HCT116 (cell line): ENCODE measurements at regions not wholly inside any gene's neighbourhood (a gene's known extent, or its start where the extent isn't known, plus 50 kb on each side); places are given as distances from the start of the nearest gene placed in this dataset.

Experiments
- ATAC-seq: fragments of 200-7000 bp; cut with Tn5 transposase; 2 replicates; pipeline ENCODE4 v1.9.1; 2020; ENCODE audit warnings: mild to moderate bottlenecking, moderate library complexity
- BruUV-seq: library from RNA; stranded (reverse); fragments of 400-500 nt; replicated peaks from 2 replicates; lab custom pipeline; 2021; lab: Mats Ljungman, UMichigan
- CTCF ChIA-PET: fragments of 300-600 bp; sonication (Branson Sonifier 250); formaldehyde crosslinking; loops from one replicate; lab custom pipeline; 2021; ENCODE audit warnings: antibody characterized with exemption; lab: Charles Lee
- POLR2A ChIA-PET: fragments of 300-600, 350-600 bp; sonication (Branson Sonifier 250); formaldehyde crosslinking; loops from one replicate; lab custom pipeline; 2021; ENCODE audit warnings: antibody characterized with exemption; lab: Charles Lee
- RAD21 ChIA-PET, 2 experiments: fragments of 300-600 bp; sonication (Branson Sonifier 250); formaldehyde crosslinking; loops; one replicate each; lab custom pipeline; 2023; ENCODE audit warnings: low total read pairs in 2 of 2; ENCODE audit not compliant: uncharacterized antibody in 2 of 2, unreplicated experiment in 2 of 2, low non-redundant PET in 1 of 2; lab: Charles Lee
- DNase-seq: peaks from one replicate; pipeline ENCODE4 v3.0.0-alpha.2; 2010; ENCODE audit warnings: low read depth, low spot score
- H2AFZ ChIP-seq: fragments of 200-600 bp; shearing (Covaris generic), sonication (generic); 2 replicates; pipeline ENCODE4 v1.6.1; 2017; ENCODE audit warnings: low read depth, mixed run types, mixed read lengths, antibody characterized with exemption, low read length; ENCODE audit not compliant: poor library complexity, severe bottlenecking
- H3K27ac ChIP-seq: 2 replicates; pipeline ENCODE4 v1.5.1; 2012; ENCODE audit warnings: low read depth, low read length
- H3K27me3 ChIP-seq: fragments of 200-600 bp; sonication (generic); 2 replicates; pipeline ENCODE4 v1.6.1; 2016; ENCODE audit warnings: mixed run types, low read length, mixed read lengths; ENCODE audit not compliant: insufficient read depth
- H3K36me3 ChIP-seq, 2 experiments: fragments of 200-500 bp in 1 of 2; fragments of 200-600 bp in 1 of 2; sonication (Bioruptor generic) in 1 of 2; sonication (generic) in 1 of 2; 2 replicates each; pipeline versions ENCODE4 v1.5.1 to v1.6.1; 2014 to 2016; ENCODE audit warnings: low read length in 2 of 2, inconsistent platforms in 1 of 2, mixed read lengths in 1 of 2, mixed run types in 1 of 2; ENCODE audit not compliant: insufficient read depth in 2 of 2, control insufficient read depth in 1 of 2
- H3K4me1 ChIP-seq, 2 experiments: fragments of 200-600 bp in 1 of 2; sonication (generic) in 1 of 2; 2 replicates each; pipeline versions ENCODE4 v1.5.1 to v1.6.1; 2012 to 2017; ENCODE audit warnings: low read length in 2 of 2, inconsistent platforms in 1 of 2, mild to moderate bottlenecking in 1 of 2, mixed read lengths in 1 of 2, mixed run types in 1 of 2, moderate library complexity in 1 of 2; ENCODE audit not compliant: insufficient read depth in 2 of 2, control insufficient read depth in 1 of 2
- H3K4me2 ChIP-seq: fragments of 200-600 bp; sonication (generic); 2 replicates; pipeline ENCODE4 v1.6.1; 2017; ENCODE audit warnings: mixed run types, low read length, mixed read lengths
- H3K4me3 ChIP-seq, 2 experiments: fragments of 200-600 bp in 1 of 2; sonication (generic) in 1 of 2; replicated peaks in 1 of 2; 2 replicates each; pipeline ENCODE4 v1.5.1; 2011 to 2016; ENCODE audit warnings: low read length in 2 of 2, control low read depth in 1 of 2, low read depth in 1 of 2, mild to moderate bottlenecking in 1 of 2, mixed read lengths in 1 of 2, mixed run types in 1 of 2
- H3K79me2 ChIP-seq: fragments of 200-600 bp; sonication (generic); 2 replicates; pipeline ENCODE4 v1.6.1; 2017; ENCODE audit warnings: mild to moderate bottlenecking, mixed run types, low read length, moderate library complexity, mixed read lengths; ENCODE audit not compliant: insufficient read depth
- H3K9ac ChIP-seq: fragments of 200-600 bp; sonication (generic); 2 replicates; pipeline ENCODE4 v1.6.1; 2016; ENCODE audit warnings: low read length, mixed read lengths
- H3K9me2 ChIP-seq: fragments of 200-600 bp; sonication (generic), shearing (Covaris generic); 2 replicates; pipeline ENCODE4 v1.6.1; 2017; ENCODE audit warnings: mixed run types, mild to moderate bottlenecking, moderate library complexity; ENCODE audit not compliant: insufficient read depth
- H3K9me3 ChIP-seq, 2 experiments: fragments of 200-500 bp in 1 of 2; fragments of 200-600 bp in 1 of 2; sonication (Bioruptor generic) in 1 of 2; sonication (generic) in 1 of 2; 2 replicates each; pipeline ENCODE4 v1.6.1; 2014 to 2017; ENCODE audit warnings: low read length in 2 of 2, mixed read lengths in 2 of 2, inconsistent platforms in 1 of 2, low read depth in 1 of 2, mild to moderate bottlenecking in 1 of 2, mixed run types in 1 of 2, moderate library complexity in 1 of 2; ENCODE audit not compliant: control insufficient read depth in 1 of 2, insufficient read depth in 1 of 2
- H4K20me1 ChIP-seq: fragments of 200-600 bp; sonication (generic), shearing (Covaris generic); 2 replicates; pipeline ENCODE4 v1.6.1; 2017; ENCODE audit warnings: mixed run types, mild to moderate bottlenecking, moderate library complexity; ENCODE audit not compliant: insufficient read depth
- CBX3 ChIP-seq: IDR thresholded peaks from 2 replicates; pipeline ENCODE4 v1.6.1; 2012; ENCODE audit warnings: low read depth
- CTCF ChIP-seq, 3 experiments: fragments of 200-600 bp in 1 of 3; sonication (generic) in 1 of 3; IDR thresholded peaks in 2 of 3; conservative IDR thresholded peaks in 1 of 3; 2 replicates each; pipeline ENCODE4 v1.5.1; 2012 to 2017; ENCODE audit warnings: low read depth in 2 of 3, low read length in 2 of 3, antibody characterized with exemption in 1 of 3, borderline replicate concordance in 1 of 3, control low read depth in 1 of 3, mild to moderate bottlenecking in 1 of 3, mixed read lengths in 1 of 3, mixed run types in 1 of 3, moderate library complexity in 1 of 3; ENCODE audit not compliant: insufficient read depth in 1 of 3
- FOSL1 ChIP-seq: IDR thresholded peaks from 2 replicates; pipeline ENCODE4 v1.6.1; 2012; ENCODE audit warnings: low read depth
- MAX ChIP-seq: IDR thresholded peaks from 2 replicates; pipeline ENCODE4 v1.6.1; 2012
- SIN3A ChIP-seq: IDR thresholded peaks from 2 replicates; pipeline ENCODE4 v1.6.1; 2012; ENCODE audit warnings: low read depth
- SRF ChIP-seq: IDR thresholded peaks from 2 replicates; pipeline ENCODE4 v1.6.1; 2012; ENCODE audit warnings: low read depth
- TCF7L2 ChIP-seq: IDR thresholded peaks from 2 replicates; pipeline ENCODE4 v1.7.0; 2011; ENCODE audit warnings: borderline replicate concordance, inconsistent platforms; ENCODE audit not compliant: insufficient read depth, insufficient read length; ENCODE audit errors: extremely low read depth
- ZBTB33 ChIP-seq: IDR thresholded peaks from 2 replicates; pipeline ENCODE4 v1.6.1; 2011; ENCODE audit warnings: mild to moderate bottlenecking, low read length, moderate library complexity; ENCODE audit not compliant: insufficient replicate concordance; ENCODE audit errors: extremely low read depth
- ZFX ChIP-seq: fragments of 450-650 bp; IDR thresholded peaks from 2 replicates; pipeline ENCODE4 v1.6.1; 2017
- intact Hi-C: fragments of 100-400 bp; cut with micrococcal nuclease; formaldehyde crosslinking; loops from 2 replicates; pipeline ENCODE4 v1.10.0; 2022

- Histone ChIP-seq H3K4me2 (no peak overlapping the region), H3K4me3 (no peak overlapping the region), H3K9me2 (no peaks in the 10 kb centered on the region), H3K9me3 (peaks cover 0 to 17% of the 10 kb centered on the region in 2 experiments; a peak in 3 of 4 replicates), H3K79me2 (no peaks in the 10 kb centered on the region), H3K36me3 (no peaks in the 10 kb centered on the region), H3K9ac (no peak overlapping the region), H3K27ac (no peak overlapping the region), H4K20me1 (no peaks in the 10 kb centered on the region), H3K27me3 (no peaks in the 10 kb centered on the region), H3K4me1 (no peaks in the 10 kb centered on the region), H2AFZ (no peak overlapping the region)
- TF ChIP-seq SRF (no peak), MAX (no peak), CBX3 (no peak), TCF7L2 (no peak), CTCF (IDR thresholded peaks at IDR 0.05 in 2 of 3, conservative IDR thresholded peaks at IDR 0.05 in 1 of 3; ENCODE audit: borderline replicate concordance in 1 of 3, insufficient read depth in 1 of 3, low read depth in 2 of 3, low read length in 2 of 3) (no peak), FOSL1 (no peak)
- BruUV-seq, result no TSS peak
- intact Hi-C loops, result no loop called here
- ChIA-PET RAD21 (no interaction called here), CTCF (no interaction called here), POLR2A (no interaction called here)
- ATAC-seq, result no peak
- no peak for DNase-seq
Observed at GRCh38 chr3:89845053-89845452, 737.6 kb downstream of the EPHA3 start.

GRCh38 chr3:89847955-89848354 is 740.5 kb downstream of the EPHA3 start:
- Histone ChIP-seq H3K4me1 (no peaks in the 10 kb centered on the region), H3K9ac (no peak overlapping the region), H3K9me3 (peaks cover 0 to 16% of the 10 kb centered on the region in 2 experiments; a peak in 2 of 4 replicates), H3K4me3 (no peak overlapping the region), H2AFZ (no peak overlapping the region), H3K4me2 (no peak overlapping the region), H3K79me2 (no peaks in the 10 kb centered on the region), H3K27ac (no peak overlapping the region), H3K9me2 (no peaks in the 10 kb centered on the region), H4K20me1 (no peaks in the 10 kb centered on the region), H3K36me3 (no peaks in the 10 kb centered on the region), H3K27me3 (no peaks in the 10 kb centered on the region)
- POLR2A ChIA-PET, result no interaction called here
- intact Hi-C loops, result no loop called here
- RAD21 ChIA-PET, result no interaction called here
- no TSS peak for BruUV-seq
- DNase-seq, result no peak
- ATAC-seq, result no peak
- CTCF ChIA-PET, result no interaction called here
- no peak for TF ChIP-seq SIN3A
- TF ChIP-seq MAX, result no peak
- no peak for TF ChIP-seq ZBTB33
- no peak for TF ChIP-seq FOSL1
- TF ChIP-seq CTCF (IDR thresholded peaks at IDR 0.05 in 2 of 3, conservative IDR thresholded peaks at IDR 0.05 in 1 of 3; ENCODE audit: borderline replicate concordance in 1 of 3, insufficient read depth in 1 of 3, low read depth in 2 of 3, low read length in 2 of 3), result no peak
- TF ChIP-seq TCF7L2, result no peak
- no peak for TF ChIP-seq ZFX
